ENCODE measurements at regions not wholly inside any gene's neighbourhood (a gene's known extent, or its start where the extent isn't known, plus 50 kb on each side); places are given as distances from the start of the nearest gene placed in this dataset.
A peak's percentile ranks its signal among the peaks of the same experiment; 100 is the strongest.

GRCh38 chr15:81752546-81752942, 293.3 kb downstream of the MEX3B start:
- no peak for TF ChIP-seq CTCF (IDR thresholded peaks at IDR 0.05; ENCODE audit: insufficient read depth, missing control alignments)
- peak; percentile 82 for FAIRE-seq

GRCh38 chr15:81751816-81752545, 293.8 kb downstream of the MEX3B start:
- TF ChIP-seq CTCF (IDR thresholded peaks at IDR 0.05; ENCODE audit: insufficient read depth, missing control alignments), result no peak
- DNase-seq (ENCODE audit: insufficient read length, low spot score), result no peak
- no peak for FAIRE-seq

More at GRCh38 chr15:81752546-81752942, 293.3 kb downstream of the MEX3B start:
- no peak for DNase-seq (ENCODE audit: insufficient read length, low spot score)

GRCh38 chr15:81751256-81751655, 294.6 kb downstream of the MEX3B start:
- no peak for TF ChIP-seq CTCF (IDR thresholded peaks at IDR 0.05; ENCODE audit: insufficient read depth, missing control alignments)
- DNase-seq (ENCODE audit: insufficient read length, low spot score), result no peak
- FAIRE-seq, result no peak

- TF ChIP-seq CTCF (IDR thresholded peaks at IDR 0.05; ENCODE audit: insufficient read depth, missing control alignments), result no peak
- DNase-seq (ENCODE audit: insufficient read length, low spot score) (no peak), FAIRE-seq (no peak)
These were observed 296.0 kb downstream of the MEX3B start for GRCh38 chr15:81749716-81750375.

GRCh38 chr15:81747482-81747881, 298.3 kb downstream of the MEX3B start:
- DNase-seq (ENCODE audit: insufficient read length, low spot score) (no peak), FAIRE-seq (no peak)

GRCh38 chr15:81747026-81747425, 298.8 kb downstream of the MEX3B start:
- no peak for DNase-seq (ENCODE audit: insufficient read length, low spot score)
- FAIRE-seq, result no peak
- TF ChIP-seq CTCF (IDR thresholded peaks at IDR 0.05; ENCODE audit: insufficient read depth, missing control alignments), result no peak

More at GRCh38 chr15:81747482-81747881, 298.3 kb downstream of the MEX3B start:
- no peak for TF ChIP-seq CTCF (IDR thresholded peaks at IDR 0.05; ENCODE audit: insufficient read depth, missing control alignments)

- peak; percentile 4 for TF ChIP-seq CTCF (IDR thresholded peaks at IDR 0.05; ENCODE audit: insufficient read depth, missing control alignments)
- DNase-seq (ENCODE audit: insufficient read length, low spot score) (no peak), FAIRE-seq (no peak)
These were observed 301.5 kb downstream of the MEX3B start for GRCh38 chr15:81744364-81744763.

Measured in D721Med (cell line).